C4-2B (cell line): ENCODE measurements at regions not wholly inside any gene's neighbourhood (a gene's known extent, or its start where the extent isn't known, plus 50 kb on each side); places are given as distances from the start of the nearest gene placed in this dataset.
A peak's percentile ranks its signal among the peaks of the same experiment; 100 is the strongest.

Experiments used
- H3K27ac ChIP-seq: fragments of 450-650 bp; 2 replicates; pipeline ENCODE4 v1.5.1; 2017
- CTCF ChIP-seq: fragments of 450-650 bp; conservative IDR thresholded peaks from 2 replicates; pipeline ENCODE4 v1.5.1; 2017; ENCODE audit warnings: mild to moderate bottlenecking
- ZFX ChIP-seq: fragments of 450-650 bp; IDR thresholded peaks from 2 replicates; pipeline ENCODE4 v1.6.1; 2017

- no peak overlapping the region for H3K27ac ChIP-seq
- TF ChIP-seq CTCF: no peak
- no peak for TF ChIP-seq ZFX
Observed at GRCh38 chr11:31910950-31911576, 99.9 kb upstream of the PAX6 start.

- no peak overlapping the region for H3K27ac ChIP-seq
- no peak for TF ChIP-seq CTCF
Observed at GRCh38 chr11:31903225-31904074, 92.3 kb upstream of the PAX6 start.

GRCh38 chr11:31902706-31903105 lies 91.6 kb upstream of the PAX6 start:
- TF ChIP-seq CTCF: no peak
- TF ChIP-seq ZFX: no peak
- H3K27ac ChIP-seq: no peak overlapping the region

- H3K27ac ChIP-seq: no peak overlapping the region
- TF ChIP-seq CTCF (no peak), ZFX (no peak)
Observed at GRCh38 chr11:31895926-31896325, 84.8 kb upstream of the PAX6 start.

GRCh38 chr11:31887180-31887579 lies 76.1 kb upstream of the PAX6 start:
- no peak for TF ChIP-seq ZFX
- TF ChIP-seq CTCF: peak; percentile 44

GRCh38 chr11:31884080-31884479 lies 73.0 kb upstream of the PAX6 start:
- TF ChIP-seq CTCF: no peak
- no peak for TF ChIP-seq ZFX

More at GRCh38 chr11:31887180-31887579, 76.1 kb upstream of the PAX6 start:
- H3K27ac ChIP-seq: no peak overlapping the region

GRCh38 chr11:31883435-31883834 lies 72.3 kb upstream of the PAX6 start:
- H3K27ac ChIP-seq: no peak overlapping the region
- TF ChIP-seq ZFX (no peak), CTCF (no peak)

More at GRCh38 chr11:31884080-31884479, 73.0 kb upstream of the PAX6 start:
- H3K27ac ChIP-seq: no peak overlapping the region
